IPS DF 4.7 (cell line): ENCODE measurements at regions not wholly inside any gene's neighbourhood (a gene's known extent, or its start where the extent isn't known, plus 50 kb on each side); places are given as distances from the start of the nearest gene placed in this dataset.

Experiments
- DNase-seq: peaks from one replicate; pipeline ENCODE4 v3.0.0-alpha.2; 2013; ENCODE audit warnings: low spot score; ENCODE audit errors: extremely low read depth

- DNase-seq = no peak
These were observed 79.3 kb downstream of the PCTP start for GRCh38 chr17:55829995-55830612.

DNA sequence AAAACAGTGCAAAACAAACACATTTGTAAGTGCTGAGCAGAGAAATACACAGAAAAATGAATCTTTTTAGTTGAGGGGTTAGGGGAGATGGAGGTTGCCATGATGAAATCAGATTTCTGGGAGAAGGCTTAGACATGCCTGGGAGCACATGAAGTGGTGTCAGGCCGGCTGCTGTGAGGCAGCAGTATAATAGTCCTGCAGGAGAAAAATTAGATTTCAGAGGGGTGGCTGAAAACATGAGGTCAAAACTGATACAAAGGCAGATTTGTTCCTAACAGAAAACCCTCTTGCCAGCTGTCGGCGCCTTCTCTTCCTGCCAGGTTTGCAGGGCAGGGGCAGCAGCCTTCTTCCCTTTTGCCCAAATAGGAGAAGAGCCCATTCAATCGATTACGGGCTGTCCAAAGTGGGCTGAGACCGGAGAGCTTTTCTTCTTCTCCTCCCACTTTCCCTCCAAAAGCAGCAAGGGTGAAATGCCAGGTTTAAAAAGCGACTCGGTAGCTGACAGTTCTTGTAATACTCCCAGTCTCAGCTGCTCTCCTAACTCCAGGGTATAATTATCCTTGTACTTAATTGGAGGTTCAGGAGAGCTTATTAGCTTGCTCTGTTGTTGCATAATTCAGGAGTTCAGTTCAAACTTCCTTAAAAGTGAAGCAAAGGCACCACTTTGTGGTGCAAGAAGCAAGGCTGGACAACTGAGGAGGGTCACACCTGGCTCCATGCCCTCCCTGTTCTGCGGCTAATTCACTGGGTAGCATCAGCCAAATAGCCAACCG lies 80.0 kb downstream of the PCTP start:
- no peak for DNase-seq

GRCh38 chr17:55833306-55833705 lies 82.5 kb downstream of the PCTP start:
- no peak for DNase-seq

DNA sequence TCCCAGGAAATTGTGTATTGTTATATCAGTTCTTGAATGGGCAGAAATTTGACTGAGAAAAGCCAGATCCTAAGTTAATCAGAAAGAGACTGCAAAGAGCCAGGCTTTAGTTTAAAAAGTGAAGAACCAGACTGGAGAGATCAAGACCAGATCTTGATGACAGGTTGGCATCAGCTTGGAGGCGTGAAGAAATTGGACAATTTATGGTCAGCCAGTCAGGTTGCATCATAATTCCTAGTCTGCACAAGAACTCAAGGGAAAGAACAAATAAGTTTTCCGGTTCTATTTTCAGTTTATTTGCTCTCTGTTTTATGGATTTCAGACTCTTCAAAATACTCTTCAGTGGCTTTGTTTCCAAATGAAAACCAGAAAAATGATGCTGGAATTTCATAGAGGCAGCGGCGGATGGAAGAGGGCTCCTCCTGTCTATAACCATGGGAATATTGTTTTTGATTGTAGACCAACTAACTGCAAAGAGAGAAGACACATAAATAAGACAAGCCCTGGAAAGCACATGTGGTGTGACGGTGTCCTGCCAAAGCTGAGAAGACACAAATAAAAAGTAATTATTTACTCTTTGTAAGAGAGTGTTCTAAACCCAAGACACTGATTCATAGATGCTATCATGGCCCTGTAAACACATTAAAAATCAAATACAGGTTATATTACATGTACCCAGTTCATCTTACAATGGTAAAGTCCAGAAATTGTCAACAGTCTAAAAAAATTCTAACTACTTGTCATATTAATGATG lies 91.7 kb downstream of the PCTP start:
- no peak for DNase-seq

GRCh38 chr17:55843785-55844184 lies 92.9 kb downstream of the PCTP start:
- no peak for DNase-seq

DNA sequence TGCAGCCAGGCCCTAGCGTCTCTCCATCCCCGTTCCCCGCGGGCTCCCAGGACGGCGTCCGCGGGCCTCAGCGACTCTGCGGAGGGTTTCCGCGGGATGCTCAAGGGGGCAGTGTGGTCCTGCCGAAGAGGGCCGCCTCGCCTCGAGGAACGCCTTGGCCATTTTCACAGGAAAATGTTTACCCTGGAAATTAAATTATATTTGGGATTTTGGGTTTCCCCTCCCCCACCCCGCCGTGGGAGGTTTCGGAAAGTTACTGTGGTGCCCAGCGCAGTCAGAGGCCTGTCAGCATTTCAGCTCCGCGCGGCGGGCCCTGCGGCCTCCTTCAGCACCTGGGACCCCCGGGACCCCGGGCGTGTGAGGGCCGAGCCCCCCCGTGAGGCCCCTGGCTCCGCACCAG lies 94.5 kb downstream of the PCTP start:
- no peak for DNase-seq

GRCh38 chr17:55846745-55847144 lies 95.9 kb downstream of the PCTP start:
- DNase-seq = no peak

- no peak for DNase-seq
These were observed 101.9 kb downstream of the PCTP start for GRCh38 chr17:55852734-55853133.

- DNase-seq = no peak
These were observed 108.5 kb downstream of the PCTP start for GRCh38 chr17:55859301-55859795.

GRCh38 chr17:55865072-55865762 lies 114.4 kb downstream of the PCTP start:
- DNase-seq = no peak

- DNase-seq = no peak
These were observed 119.2 kb downstream of the PCTP start for GRCh38 chr17:55870044-55870443.

DNA sequence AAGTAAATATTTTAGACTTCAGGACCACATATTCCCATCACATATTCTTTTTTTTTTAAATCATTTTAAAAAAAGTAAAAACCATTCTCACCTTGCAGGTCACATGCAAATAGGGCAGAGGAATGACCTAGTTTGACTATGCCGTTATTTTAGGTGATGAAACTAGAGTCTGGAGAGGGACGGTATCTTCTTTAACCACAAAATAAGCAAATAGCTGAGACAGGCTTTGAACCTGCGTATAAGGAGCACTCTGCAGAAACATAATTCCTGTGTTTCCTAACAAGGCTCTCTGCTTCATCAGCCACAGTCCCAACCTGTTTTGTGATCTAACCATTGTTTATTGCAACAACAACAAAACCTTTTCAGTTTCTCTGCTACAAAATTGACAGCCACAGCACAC lies 121.5 kb downstream of the PCTP start:
- DNase-seq = no peak

- DNase-seq = no peak
These were observed 122.3 kb downstream of the PCTP start for GRCh38 chr17:55873017-55873758.

DNA sequence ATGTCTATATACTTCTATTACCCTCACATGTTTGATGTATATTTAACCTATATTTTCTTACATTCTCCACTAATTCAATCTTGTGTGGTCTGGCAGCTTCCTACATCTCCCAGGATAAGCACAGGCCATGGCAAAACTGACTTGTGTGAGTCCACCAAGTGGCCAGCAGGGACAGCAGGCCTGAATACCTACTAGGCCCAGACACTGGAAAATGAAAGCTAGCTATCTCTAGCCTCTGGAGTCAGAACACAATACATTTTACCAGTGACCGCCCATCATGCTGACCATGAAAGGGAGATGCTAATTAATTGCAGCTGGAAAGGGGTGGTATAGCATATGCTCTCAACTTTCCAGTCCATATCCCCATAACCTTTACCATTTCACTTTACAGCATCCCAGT lies 132.3 kb downstream of the PCTP start:
- DNase-seq = no peak

DNA sequence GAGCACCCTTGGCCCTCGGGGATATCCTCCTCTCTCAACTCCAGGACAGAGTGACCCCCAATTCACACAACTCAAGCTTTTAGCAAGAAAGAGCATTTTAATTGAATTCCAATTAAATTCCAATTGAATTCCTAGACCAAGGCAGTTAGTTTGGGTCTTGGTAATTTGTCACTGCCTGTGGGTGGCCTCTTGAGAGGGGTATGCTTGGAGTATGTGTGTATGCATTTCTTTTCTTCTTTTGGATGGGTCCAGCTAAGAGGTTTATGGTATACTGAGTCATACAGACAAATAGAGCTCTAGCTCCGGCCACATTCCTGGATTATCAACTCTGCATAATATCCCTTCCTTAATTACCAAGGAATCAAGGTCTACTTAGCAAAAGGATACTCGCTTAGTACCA lies 136.7 kb downstream of the PCTP start:
- no peak for DNase-seq

DNA sequence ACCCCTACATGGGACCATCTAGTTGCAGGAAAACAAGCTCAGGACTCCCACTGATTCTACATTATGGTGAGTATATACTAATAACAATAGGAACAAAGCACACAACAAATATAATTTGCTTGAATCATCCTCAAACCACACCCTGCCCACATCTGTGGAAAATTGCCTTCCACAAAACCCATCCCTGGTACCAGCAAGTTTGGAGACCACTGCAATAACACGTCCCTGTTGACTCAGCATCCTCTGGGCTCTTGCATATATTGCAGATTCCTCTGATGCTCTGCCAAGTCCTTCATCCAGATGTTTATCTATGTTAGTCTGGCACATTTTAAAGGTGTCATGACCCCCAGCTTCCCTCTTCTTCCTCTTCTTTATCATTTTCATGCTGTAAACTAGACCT lies 138.4 kb downstream of the PCTP start:
- DNase-seq = no peak

DNA sequence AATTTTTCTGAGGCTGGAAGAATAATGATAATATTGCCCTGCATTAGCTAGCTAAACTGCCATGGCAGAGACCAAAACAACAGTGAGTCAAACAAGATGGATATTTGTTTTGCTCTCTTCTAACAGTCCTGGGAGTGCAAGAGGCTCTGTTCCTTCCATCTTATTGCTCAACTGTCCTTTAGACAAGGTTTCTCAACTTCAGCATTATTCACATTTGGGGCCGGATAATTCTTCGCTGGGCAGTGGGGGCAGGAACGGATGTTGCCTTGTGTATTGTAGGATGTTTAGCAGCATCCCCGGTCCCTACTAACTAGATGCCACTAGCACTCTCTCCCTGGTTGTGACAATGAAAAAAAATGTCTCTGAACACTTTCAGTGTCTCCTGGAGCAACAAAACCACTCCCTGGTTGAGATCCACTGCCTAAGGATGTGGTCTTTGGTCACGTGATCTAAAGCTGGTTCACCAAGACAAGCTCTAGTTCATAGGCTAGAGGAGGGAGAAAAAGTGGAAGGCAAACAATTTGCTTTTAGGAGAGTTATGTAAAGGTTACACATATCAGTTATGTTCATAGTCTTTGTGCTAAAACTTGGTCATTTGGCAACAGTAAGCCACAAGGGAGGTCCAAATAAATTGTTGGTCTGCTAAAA lies 144.4 kb downstream of the PCTP start:
- DNase-seq = no peak

GRCh38 chr17:55897301-55897700 lies 146.4 kb downstream of the PCTP start:
- DNase-seq = no peak

DNA sequence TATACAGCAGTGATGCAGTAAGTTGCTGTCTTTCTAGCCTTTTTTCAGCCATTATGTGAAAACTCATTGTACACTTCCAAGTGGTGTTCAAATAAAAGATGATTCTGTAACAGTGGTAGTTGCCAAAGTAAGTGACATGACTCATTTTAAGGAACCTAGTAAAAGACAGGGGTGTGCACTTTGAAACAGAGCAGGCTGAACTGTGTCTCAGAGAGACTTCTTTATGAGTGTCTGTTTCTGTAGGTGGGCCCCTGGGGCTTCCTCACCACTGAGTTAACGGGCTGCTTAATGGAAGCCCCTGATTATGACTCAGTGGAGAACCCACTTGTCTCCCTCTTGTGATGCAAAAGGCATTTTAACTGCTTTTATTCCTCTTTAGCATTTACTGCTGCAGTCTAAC lies 147.3 kb downstream of the PCTP start:
- DNase-seq = no peak

DNA sequence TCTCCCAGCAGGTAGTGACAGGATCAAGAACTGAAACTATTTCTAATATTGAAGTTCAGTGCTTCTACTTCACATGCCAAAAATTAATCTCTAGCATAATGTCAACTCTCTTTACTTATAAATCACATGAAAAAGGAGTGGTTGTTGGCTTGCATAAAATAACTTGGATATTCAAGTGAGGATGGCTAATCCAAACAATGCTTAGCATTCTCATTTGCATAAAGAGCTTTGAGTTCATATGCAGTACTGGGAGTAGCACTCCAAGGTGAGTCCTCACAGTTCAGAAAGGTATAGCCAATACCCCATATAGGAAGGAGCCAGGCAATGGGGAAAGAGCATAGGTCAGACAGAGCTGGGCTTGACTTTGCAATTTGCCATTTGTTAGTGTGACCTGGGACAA lies 149.3 kb downstream of the PCTP start:
- DNase-seq = no peak
